ENCODE measurements at regions not wholly inside any gene's neighbourhood (a gene's known extent, or its start where the extent isn't known, plus 50 kb on each side); places are given as distances from the start of the nearest gene placed in this dataset.

DNA sequence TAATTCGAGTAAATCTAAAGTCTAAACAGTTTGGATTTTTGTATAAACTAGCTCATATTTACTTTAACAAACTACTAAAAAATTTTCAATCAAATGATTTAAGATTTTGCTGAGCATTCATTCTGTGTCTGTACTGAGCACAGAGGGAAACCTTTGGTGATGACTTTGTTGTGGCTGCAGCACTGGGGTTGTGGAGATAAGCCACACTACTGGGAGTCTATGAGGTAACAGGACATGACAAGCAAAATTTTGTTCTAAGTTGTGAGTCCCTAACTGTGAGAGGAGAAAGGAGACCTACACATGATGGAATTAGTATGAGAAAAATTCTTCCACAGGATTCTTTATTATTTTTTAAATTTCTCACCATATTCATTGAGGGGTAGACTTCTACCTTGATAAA is 933.7 kb upstream of the LRATD1 start:
- TF ChIP-seq, protein P1, sequence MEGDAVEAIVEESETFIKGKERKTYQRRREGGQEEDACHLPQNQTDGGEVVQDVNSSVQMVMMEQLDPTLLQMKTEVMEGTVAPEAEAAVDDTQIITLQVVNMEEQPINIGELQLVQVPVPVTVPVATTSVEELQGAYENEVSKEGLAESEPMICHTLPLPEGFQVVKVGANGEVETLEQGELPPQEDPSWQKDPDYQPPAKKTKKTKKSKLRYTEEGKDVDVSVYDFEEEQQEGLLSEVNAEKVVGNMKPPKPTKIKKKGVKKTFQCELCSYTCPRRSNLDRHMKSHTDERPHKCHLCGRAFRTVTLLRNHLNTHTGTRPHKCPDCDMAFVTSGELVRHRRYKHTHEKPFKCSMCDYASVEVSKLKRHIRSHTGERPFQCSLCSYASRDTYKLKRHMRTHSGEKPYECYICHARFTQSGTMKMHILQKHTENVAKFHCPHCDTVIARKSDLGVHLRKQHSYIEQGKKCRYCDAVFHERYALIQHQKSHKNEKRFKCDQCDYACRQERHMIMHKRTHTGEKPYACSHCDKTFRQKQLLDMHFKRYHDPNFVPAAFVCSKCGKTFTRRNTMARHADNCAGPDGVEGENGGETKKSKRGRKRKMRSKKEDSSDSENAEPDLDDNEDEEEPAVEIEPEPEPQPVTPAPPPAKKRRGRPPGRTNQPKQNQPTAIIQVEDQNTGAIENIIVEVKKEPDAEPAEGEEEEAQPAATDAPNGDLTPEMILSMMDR (IDR thresholded peaks at IDR 0.05) = no peak
- TF ChIP-seq EZH2 (IDR thresholded peaks at IDR 0.05; ENCODE audit: borderline replicate concordance, insufficient read depth, low read depth, low read length, poor library complexity, severe bottlenecking) = no peak

Measured in B cell (primary cell).